ENCODE measurements at regions not wholly inside any gene's neighbourhood (a gene's known extent, or its start where the extent isn't known, plus 50 kb on each side); places are given as distances from the start of the nearest gene placed in this dataset.

DNA sequence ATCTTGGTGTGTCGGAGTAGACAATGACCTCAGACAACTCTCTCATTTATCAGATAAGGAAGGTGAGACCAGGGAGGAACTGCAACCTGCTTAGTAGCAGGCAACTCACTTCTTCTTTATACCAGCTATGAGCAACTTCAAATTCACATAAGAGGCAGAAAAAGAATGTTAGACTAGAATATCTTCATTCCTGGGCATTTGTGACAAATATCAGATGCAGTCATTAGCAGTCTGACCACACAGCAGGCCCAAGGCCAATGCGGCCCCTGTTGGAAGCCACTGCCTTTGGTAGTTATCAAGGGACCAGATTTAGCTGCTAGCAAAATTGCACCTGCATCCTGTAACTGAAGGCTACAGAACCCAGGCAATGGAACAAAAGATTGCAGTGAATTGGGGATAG lies 219.2 kb upstream of the RASGEF1B start:
- H3K4me3 ChIP-seq (ENCODE audit: low read depth in 2 of 2, low read length in 2 of 2) = no peak overlapping the region
- H3K4me1 ChIP-seq (ENCODE audit: control insufficient read depth, insufficient read depth, low read length) = no peaks in the 10 kb centered on the region
- H3K27me3 ChIP-seq (ENCODE audit: control insufficient read depth, insufficient read depth, low read length) = no peaks in the 10 kb centered on the region
- ChIA-PET POLR2A (no interaction called here), CTCF (no interaction called here)
- no peaks in the 10 kb centered on the region for H3K9me3 ChIP-seq (ENCODE audit: control insufficient read depth, insufficient read depth, low read depth, low read length)
- DNase-seq (ENCODE audit: low read depth, low spot score) (no peak), ATAC-seq (no peak)
- intact Hi-C loops (cut with micrococcal nuclease; ENCODE audit: unreplicated experiment) = no loop called here
- TF ChIP-seq, protein P1, sequence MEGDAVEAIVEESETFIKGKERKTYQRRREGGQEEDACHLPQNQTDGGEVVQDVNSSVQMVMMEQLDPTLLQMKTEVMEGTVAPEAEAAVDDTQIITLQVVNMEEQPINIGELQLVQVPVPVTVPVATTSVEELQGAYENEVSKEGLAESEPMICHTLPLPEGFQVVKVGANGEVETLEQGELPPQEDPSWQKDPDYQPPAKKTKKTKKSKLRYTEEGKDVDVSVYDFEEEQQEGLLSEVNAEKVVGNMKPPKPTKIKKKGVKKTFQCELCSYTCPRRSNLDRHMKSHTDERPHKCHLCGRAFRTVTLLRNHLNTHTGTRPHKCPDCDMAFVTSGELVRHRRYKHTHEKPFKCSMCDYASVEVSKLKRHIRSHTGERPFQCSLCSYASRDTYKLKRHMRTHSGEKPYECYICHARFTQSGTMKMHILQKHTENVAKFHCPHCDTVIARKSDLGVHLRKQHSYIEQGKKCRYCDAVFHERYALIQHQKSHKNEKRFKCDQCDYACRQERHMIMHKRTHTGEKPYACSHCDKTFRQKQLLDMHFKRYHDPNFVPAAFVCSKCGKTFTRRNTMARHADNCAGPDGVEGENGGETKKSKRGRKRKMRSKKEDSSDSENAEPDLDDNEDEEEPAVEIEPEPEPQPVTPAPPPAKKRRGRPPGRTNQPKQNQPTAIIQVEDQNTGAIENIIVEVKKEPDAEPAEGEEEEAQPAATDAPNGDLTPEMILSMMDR (IDR thresholded peaks at IDR 0.05) = no peak
- no peak for TF ChIP-seq TCF7L2 (IDR thresholded peaks at IDR 0.05; ENCODE audit: low read depth, low read length)
- no peak for TF ChIP-seq SIN3A (IDR thresholded peaks at IDR 0.05; ENCODE audit: borderline replicate concordance, insufficient read depth, low read depth, low read length)
- TF ChIP-seq POLR2AphosphoS5 (IDR thresholded peaks at IDR 0.05; ENCODE audit: low read depth, low read length) = no peak
- TF ChIP-seq, protein P2, sequence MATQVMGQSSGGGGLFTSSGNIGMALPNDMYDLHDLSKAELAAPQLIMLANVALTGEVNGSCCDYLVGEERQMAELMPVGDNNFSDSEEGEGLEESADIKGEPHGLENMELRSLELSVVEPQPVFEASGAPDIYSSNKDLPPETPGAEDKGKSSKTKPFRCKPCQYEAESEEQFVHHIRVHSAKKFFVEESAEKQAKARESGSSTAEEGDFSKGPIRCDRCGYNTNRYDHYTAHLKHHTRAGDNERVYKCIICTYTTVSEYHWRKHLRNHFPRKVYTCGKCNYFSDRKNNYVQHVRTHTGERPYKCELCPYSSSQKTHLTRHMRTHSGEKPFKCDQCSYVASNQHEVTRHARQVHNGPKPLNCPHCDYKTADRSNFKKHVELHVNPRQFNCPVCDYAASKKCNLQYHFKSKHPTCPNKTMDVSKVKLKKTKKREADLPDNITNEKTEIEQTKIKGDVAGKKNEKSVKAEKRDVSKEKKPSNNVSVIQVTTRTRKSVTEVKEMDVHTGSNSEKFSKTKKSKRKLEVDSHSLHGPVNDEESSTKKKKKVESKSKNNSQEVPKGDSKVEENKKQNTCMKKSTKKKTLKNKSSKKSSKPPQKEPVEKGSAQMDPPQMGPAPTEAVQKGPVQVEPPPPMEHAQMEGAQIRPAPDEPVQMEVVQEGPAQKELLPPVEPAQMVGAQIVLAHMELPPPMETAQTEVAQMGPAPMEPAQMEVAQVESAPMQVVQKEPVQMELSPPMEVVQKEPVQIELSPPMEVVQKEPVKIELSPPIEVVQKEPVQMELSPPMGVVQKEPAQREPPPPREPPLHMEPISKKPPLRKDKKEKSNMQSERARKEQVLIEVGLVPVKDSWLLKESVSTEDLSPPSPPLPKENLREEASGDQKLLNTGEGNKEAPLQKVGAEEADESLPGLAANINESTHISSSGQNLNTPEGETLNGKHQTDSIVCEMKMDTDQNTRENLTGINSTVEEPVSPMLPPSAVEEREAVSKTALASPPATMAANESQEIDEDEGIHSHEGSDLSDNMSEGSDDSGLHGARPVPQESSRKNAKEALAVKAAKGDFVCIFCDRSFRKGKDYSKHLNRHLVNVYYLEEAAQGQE (IDR thresholded peaks at IDR 0.05; ENCODE audit: insufficient read depth in 1 of 2, low read depth in 2 of 2, low read length in 1 of 2) = no peak
- no TSS peak for BruUV-seq (replicated peaks)
- in situ Hi-C loops (cut with HindIII; ENCODE audit: low pct_unique_long_range_greater_than_20kb, low sequenced_read_pairs) = no loop called here
- no peak overlapping the region for H3K27ac ChIP-seq (ENCODE audit: low read length)
- no peaks in the 10 kb centered on the region for H3K36me3 ChIP-seq (ENCODE audit: control insufficient read depth, insufficient read depth, low read length)

DNA sequence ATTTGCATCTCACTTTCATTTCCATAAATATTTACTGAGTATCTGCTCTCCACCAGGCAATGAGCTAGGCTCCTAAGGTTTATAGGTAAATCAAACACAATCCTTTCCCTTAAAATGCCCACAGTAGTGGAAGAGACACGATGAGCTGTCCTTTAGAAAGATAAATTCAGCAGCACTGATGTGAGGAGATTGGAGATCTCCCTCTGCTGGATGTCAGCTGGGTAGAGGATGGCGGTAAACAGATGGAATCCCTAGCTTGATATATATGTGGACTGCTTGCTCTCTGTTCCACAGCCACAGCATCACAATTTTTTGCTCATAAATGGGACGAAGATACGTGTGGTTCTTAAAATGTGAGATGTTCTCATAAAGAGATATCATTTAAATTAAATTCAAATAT lies 216.4 kb upstream of the RASGEF1B start:
- ChIA-PET POLR2A (no interaction called here), CTCF (no interaction called here)
- Histone ChIP-seq H3K27ac (ENCODE audit: low read length) (no peak overlapping the region), H3K9me3 (ENCODE audit: control insufficient read depth, insufficient read depth, low read depth, low read length) (no peaks in the 10 kb centered on the region), H3K4me3 (ENCODE audit: low read depth in 2 of 2, low read length in 2 of 2) (no peak overlapping the region), H3K27me3 (ENCODE audit: control insufficient read depth, insufficient read depth, low read length) (no peaks in the 10 kb centered on the region), H3K36me3 (ENCODE audit: control insufficient read depth, insufficient read depth, low read length) (no peaks in the 10 kb centered on the region), H3K4me1 (ENCODE audit: control insufficient read depth, insufficient read depth, low read length) (no peaks in the 10 kb centered on the region)
- ATAC-seq = no peak
- in situ Hi-C loops (cut with HindIII; ENCODE audit: low pct_unique_long_range_greater_than_20kb, low sequenced_read_pairs) (no loop called here), intact Hi-C loops (cut with micrococcal nuclease; ENCODE audit: unreplicated experiment) (no loop called here)
- BruUV-seq (replicated peaks) = no TSS peak
- no peak for DNase-seq (ENCODE audit: low read depth, low spot score)
- TF ChIP-seq, protein P2 (IDR thresholded peaks at IDR 0.05; ENCODE audit: insufficient read depth in 1 of 2, low read depth in 2 of 2, low read length in 1 of 2) = no peak
- TF ChIP-seq TCF7L2 (IDR thresholded peaks at IDR 0.05; ENCODE audit: low read depth, low read length) (no peak), POLR2AphosphoS5 (IDR thresholded peaks at IDR 0.05; ENCODE audit: low read depth, low read length) (no peak), SIN3A (IDR thresholded peaks at IDR 0.05; ENCODE audit: borderline replicate concordance, insufficient read depth, low read depth, low read length) (no peak)
- TF ChIP-seq, protein P1 (IDR thresholded peaks at IDR 0.05) = no peak; the same call in 1 of the 2 replicates

Data from Panc1 (cell line).